Panc1 (cell line): ENCODE measurements at regions not wholly inside any gene's neighbourhood (a gene's known extent, or its start where the extent isn't known, plus 50 kb on each side); places are given as distances from the start of the nearest gene placed in this dataset.

Experiments
- ATAC-seq: fragments of 200-7000 bp; cut with Tn5 transposase; 2 replicates; pipeline ENCODE4 v1.9.1; 2020; ENCODE audit warnings: mild to moderate bottlenecking, moderate library complexity
- BruUV-seq: library from RNA; stranded (reverse); fragments of 400-500 nt; replicated peaks from 2 replicates; lab custom pipeline; 2021; lab: Mats Ljungman, UMichigan
- CTCF ChIA-PET: fragments of 300-600 bp; sonication (Branson Sonifier 250); formaldehyde crosslinking; loops from one replicate; lab custom pipeline; 2022; ENCODE audit warnings: antibody characterized with exemption; lab: Charles Lee
- POLR2A ChIA-PET: fragments of 300-600 bp; sonication (Branson Sonifier 250); formaldehyde crosslinking; loops from one replicate; lab custom pipeline; 2022; ENCODE audit warnings: antibody characterized with exemption; lab: Charles Lee
- DNase-seq: peaks from one replicate; pipeline ENCODE4 v3.0.0-alpha.2; 2010; ENCODE audit warnings: low read depth, low spot score
- H3K27ac ChIP-seq: 2 replicates; pipeline ENCODE4 v1.5.1; 2011; ENCODE audit warnings: mild to moderate bottlenecking, low read length, inconsistent platforms
- H3K27me3 ChIP-seq: fragments of 200-500 bp; sonication (Bioruptor generic); 2 replicates; pipeline ENCODE4 v1.6.0; 2014; ENCODE audit warnings: low read length, inconsistent platforms; ENCODE audit not compliant: control insufficient read depth, insufficient read depth
- H3K36me3 ChIP-seq: fragments of 200-500 bp; sonication (Bioruptor generic); 2 replicates; pipeline ENCODE4 v1.5.1; 2014; ENCODE audit warnings: inconsistent platforms, mild to moderate bottlenecking, low read length, moderate library complexity; ENCODE audit not compliant: control insufficient read depth, insufficient read depth
- H3K4me1 ChIP-seq: 2 replicates; pipeline ENCODE4 v1.5.1; 2011; ENCODE audit warnings: inconsistent platforms, mild to moderate bottlenecking, low read length, moderate library complexity; ENCODE audit not compliant: control insufficient read depth, insufficient read depth
- H3K4me3 ChIP-seq, 2 experiments: 2 replicates each; pipeline ENCODE4 v1.5.1; 2011 to 2012; ENCODE audit warnings: low read depth in 2 of 2, low read length in 2 of 2, mild to moderate bottlenecking in 2 of 2, inconsistent platforms in 1 of 2, moderate library complexity in 1 of 2
- H3K9me3 ChIP-seq: fragments of 200-500 bp; sonication (Bioruptor generic); 2 replicates; pipeline ENCODE4 v1.5.1; 2014; ENCODE audit warnings: low read depth, mild to moderate bottlenecking, inconsistent platforms, low read length, moderate library complexity; ENCODE audit not compliant: control insufficient read depth, insufficient read depth
- POLR2AphosphoS5 ChIP-seq: IDR thresholded peaks from 2 replicates; pipeline ENCODE4 v1.6.1; 2012; ENCODE audit warnings: mild to moderate bottlenecking, low read depth, low read length, moderate library complexity
- REST ChIP-seq, 2 experiments: IDR thresholded peaks; 2 replicates each; pipeline ENCODE4 v1.6.1; 2011 to 2012; ENCODE audit warnings: low read depth in 2 of 2, control low read depth in 1 of 2, low read length in 1 of 2, mild to moderate bottlenecking in 1 of 2, moderate library complexity in 1 of 2; ENCODE audit not compliant: insufficient read depth in 1 of 2
- SIN3A ChIP-seq: IDR thresholded peaks from 2 replicates; pipeline ENCODE4 v1.6.1; 2012; ENCODE audit warnings: low read depth, mild to moderate bottlenecking, low read length, moderate library complexity, borderline replicate concordance; ENCODE audit not compliant: insufficient read depth
- TCF7L2 ChIP-seq: IDR thresholded peaks from 2 replicates; pipeline ENCODE4 v1.6.1; 2011; ENCODE audit warnings: mild to moderate bottlenecking, low read depth, low read length, inconsistent platforms
- in situ Hi-C: cut with HindIII; loops from 2 replicates; pipeline ENCODE4 v1.10.0; 2016; ENCODE audit warnings: low sequenced_read_pairs, low pct_unique_long_range_greater_than_20kb
- intact Hi-C: fragments of 100-400 bp; cut with micrococcal nuclease; formaldehyde crosslinking; loops from one replicate; pipeline ENCODE4 v1.10.0; 2022; ENCODE audit not compliant: unreplicated experiment
- TF ChIP-seq, protein P1 (sequence below): fragments of 450-650 bp; IDR thresholded peaks from 2 replicates; pipeline ENCODE4 v1.5.1; 2017; ENCODE audit warnings: mild to moderate bottlenecking

DNA sequence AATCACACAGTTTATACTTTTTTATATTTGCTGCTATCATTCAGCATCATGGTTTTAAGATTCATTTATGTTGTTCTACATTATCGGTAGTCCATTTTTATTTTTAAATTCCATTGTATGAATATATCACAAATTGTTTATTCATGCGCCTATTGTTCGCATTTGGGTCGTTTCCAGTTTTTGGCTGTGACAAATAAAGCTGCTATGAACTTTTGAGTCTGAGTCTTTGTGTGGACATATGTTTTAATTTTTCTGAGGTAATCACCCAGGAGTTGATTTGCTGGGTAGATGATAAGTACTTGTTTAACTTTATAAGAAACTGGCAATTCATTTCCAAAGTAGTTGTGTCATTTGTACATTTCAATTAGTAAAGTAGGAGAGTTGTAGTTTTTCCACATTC, 74.2 kb upstream of the CSNK1A1L start:
- no peaks in the 10 kb centered on the region for H3K27me3 ChIP-seq
- no peak for TF ChIP-seq TCF7L2
- TF ChIP-seq POLR2AphosphoS5: no peak
- no peak for TF ChIP-seq REST (IDR thresholded peaks at IDR 0.05; ENCODE audit: insufficient read depth in 1 of 2, low read depth in 2 of 2, low read length in 1 of 2)
- TF ChIP-seq, protein P1, sequence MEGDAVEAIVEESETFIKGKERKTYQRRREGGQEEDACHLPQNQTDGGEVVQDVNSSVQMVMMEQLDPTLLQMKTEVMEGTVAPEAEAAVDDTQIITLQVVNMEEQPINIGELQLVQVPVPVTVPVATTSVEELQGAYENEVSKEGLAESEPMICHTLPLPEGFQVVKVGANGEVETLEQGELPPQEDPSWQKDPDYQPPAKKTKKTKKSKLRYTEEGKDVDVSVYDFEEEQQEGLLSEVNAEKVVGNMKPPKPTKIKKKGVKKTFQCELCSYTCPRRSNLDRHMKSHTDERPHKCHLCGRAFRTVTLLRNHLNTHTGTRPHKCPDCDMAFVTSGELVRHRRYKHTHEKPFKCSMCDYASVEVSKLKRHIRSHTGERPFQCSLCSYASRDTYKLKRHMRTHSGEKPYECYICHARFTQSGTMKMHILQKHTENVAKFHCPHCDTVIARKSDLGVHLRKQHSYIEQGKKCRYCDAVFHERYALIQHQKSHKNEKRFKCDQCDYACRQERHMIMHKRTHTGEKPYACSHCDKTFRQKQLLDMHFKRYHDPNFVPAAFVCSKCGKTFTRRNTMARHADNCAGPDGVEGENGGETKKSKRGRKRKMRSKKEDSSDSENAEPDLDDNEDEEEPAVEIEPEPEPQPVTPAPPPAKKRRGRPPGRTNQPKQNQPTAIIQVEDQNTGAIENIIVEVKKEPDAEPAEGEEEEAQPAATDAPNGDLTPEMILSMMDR: no peak
- no peak for TF ChIP-seq SIN3A
- H3K4me3 ChIP-seq: no peak overlapping the region
- intact Hi-C loops (no loop called here), in situ Hi-C loops (no loop called here)
- no peak for ATAC-seq
- no peak for DNase-seq
- no peak overlapping the region for H3K27ac ChIP-seq
- ChIA-PET CTCF (no interaction called here), POLR2A (no interaction called here)
- no peaks in the 10 kb centered on the region for H3K36me3 ChIP-seq
- no TSS peak for BruUV-seq
- H3K4me1 ChIP-seq: no peaks in the 10 kb centered on the region
- no peaks in the 10 kb centered on the region for H3K9me3 ChIP-seq

DNA sequence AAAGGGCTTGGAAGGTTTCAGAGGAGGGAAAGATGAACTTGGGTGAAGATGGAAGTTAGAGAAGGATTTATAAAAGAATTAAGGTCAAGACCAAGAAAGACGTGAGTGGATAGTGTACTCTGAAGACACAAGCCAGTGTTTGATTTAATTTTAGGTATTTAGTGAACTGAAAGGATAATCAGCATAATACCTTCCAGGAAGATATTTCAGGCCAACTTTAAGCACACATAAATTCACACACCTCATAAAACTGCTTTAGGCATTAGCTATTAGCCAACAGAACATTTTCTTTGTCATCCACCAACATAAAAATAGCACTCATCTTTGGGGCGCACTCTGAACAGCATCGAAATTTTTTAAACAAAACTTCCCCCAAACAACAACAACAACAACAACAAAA, 71.7 kb upstream of the CSNK1A1L start:
- ATAC-seq (no peak), DNase-seq (no peak)
- TF ChIP-seq REST (IDR thresholded peaks at IDR 0.05; ENCODE audit: insufficient read depth in 1 of 2, low read depth in 2 of 2, low read length in 1 of 2): no peak
- TF ChIP-seq TCF7L2: no peak
- TF ChIP-seq, protein P1: no peak
- TF ChIP-seq POLR2AphosphoS5: no peak
- no peak for TF ChIP-seq SIN3A
- H3K9me3 ChIP-seq: no peaks in the 10 kb centered on the region
- ChIA-PET CTCF (no interaction called here), POLR2A (no interaction called here)
- H3K36me3 ChIP-seq: no peaks in the 10 kb centered on the region
- H3K27me3 ChIP-seq: no peaks in the 10 kb centered on the region
- H3K27ac ChIP-seq: no peak overlapping the region
- in situ Hi-C loops (no loop called here), intact Hi-C loops (no loop called here)
- BruUV-seq: no TSS peak
- H3K4me3 ChIP-seq: no peak overlapping the region
- no peaks in the 10 kb centered on the region for H3K4me1 ChIP-seq
